ENCODE measurements at regions not wholly inside any gene's neighbourhood (a gene's known extent, or its start where the extent isn't known, plus 50 kb on each side); places are given as distances from the start of the nearest gene placed in this dataset.
"Not testable (repeated sequence)": the region's sequence is repeated elsewhere in the genome, so short reads cannot be mapped to it uniquely, and the experiment has no call there.

- TF ChIP-seq, protein P1, sequence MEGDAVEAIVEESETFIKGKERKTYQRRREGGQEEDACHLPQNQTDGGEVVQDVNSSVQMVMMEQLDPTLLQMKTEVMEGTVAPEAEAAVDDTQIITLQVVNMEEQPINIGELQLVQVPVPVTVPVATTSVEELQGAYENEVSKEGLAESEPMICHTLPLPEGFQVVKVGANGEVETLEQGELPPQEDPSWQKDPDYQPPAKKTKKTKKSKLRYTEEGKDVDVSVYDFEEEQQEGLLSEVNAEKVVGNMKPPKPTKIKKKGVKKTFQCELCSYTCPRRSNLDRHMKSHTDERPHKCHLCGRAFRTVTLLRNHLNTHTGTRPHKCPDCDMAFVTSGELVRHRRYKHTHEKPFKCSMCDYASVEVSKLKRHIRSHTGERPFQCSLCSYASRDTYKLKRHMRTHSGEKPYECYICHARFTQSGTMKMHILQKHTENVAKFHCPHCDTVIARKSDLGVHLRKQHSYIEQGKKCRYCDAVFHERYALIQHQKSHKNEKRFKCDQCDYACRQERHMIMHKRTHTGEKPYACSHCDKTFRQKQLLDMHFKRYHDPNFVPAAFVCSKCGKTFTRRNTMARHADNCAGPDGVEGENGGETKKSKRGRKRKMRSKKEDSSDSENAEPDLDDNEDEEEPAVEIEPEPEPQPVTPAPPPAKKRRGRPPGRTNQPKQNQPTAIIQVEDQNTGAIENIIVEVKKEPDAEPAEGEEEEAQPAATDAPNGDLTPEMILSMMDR (IDR thresholded peaks at IDR 0.05; ENCODE audit: extremely low read depth, missing control alignments): no peak
- no peak for DNase-seq (ENCODE audit: low spot score)
Measured at GRCh38 chr20:28562510-28562898, 2695.0 kb upstream of the DEFB115 start.

GRCh38 chr20:28562899-28563521 is 2694.5 kb upstream of the DEFB115 start:
- DNase-seq (ENCODE audit: low spot score): not testable (repeated sequence)

DNA sequence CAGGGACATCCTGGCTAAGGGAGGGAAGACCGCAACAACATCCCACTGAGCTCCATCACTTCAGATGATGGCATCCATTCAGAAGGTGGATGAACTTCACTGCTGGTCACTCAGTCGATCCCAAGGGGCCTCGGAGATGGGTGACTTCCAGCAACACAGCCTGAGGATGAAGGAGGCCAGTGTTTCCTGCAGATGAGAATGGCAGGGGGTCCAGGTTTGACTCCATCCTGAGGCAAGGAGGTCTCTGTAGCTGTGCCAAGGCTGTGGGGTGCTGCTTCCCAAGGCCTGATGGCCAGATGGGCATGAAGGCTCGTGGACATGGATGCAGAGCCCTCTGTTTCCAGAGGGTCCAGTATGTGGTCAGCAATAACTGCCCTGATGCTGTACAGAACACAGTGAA is 2693.4 kb upstream of the DEFB115 start:
- DNase-seq (ENCODE audit: low spot score): not testable (repeated sequence)

DNA sequence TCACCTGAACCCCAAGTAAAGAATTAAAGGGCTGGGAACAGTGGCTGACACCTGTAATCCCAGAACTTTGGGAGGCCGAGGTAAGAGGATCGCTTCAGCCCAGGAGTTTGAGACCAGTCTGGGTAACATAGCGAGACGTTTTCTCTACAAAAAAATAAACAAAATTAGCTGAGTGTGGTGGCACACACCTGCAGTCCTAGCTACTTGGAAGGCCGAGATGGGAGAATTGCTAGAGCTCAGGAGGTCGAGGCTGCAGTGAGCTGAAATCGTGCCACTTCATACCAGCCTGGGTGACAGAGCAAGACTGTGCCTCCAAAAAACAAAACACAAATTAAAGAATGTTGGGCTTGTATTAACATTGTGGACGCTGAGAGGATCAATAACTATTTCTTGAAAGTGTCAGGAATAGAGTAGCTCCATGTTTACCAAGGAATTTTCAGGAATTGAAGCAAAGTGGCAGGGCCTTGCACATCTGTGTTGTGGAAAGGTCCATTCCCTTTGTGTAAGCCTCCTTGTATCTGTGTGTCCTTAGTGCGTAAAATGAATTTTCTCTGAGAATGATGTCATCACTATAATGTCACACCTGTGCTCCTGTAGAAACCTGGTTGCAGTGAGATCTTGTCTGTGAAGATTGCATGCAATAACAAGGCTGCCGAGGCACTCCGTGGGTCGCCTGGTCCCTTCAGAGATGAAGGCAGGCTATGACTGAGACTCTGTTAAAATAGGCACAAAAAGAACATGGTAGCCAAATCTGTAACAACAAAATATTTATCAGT is 2692.6 kb upstream of the DEFB115 start:
- not testable (repeated sequence) for DNase-seq (ENCODE audit: low spot score)

DNA sequence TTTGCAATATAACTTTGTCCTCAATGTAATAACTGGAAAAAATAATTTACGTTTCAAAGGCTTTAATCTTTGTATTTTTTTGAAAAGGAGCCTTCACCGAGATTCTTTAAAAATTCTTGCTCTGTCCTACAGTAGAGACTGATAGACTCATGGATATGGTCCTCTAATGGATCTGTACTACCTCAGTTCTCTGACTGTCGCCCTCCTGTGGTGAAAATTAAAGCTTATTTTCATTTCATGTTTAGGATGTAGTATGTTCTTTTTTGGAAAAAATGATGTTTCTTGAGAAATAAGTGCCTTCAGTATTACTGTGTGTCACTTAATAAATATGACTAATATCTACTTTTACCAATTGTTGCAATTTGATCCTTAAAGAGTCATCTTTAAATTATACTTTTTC is 2681.5 kb upstream of the DEFB115 start:
- not testable (repeated sequence) for DNase-seq (ENCODE audit: low spot score)

- DNase-seq (ENCODE audit: low spot score): not testable (repeated sequence)
Measured at GRCh38 chr20:28591680-28592079, 2665.8 kb upstream of the DEFB115 start.

DNA sequence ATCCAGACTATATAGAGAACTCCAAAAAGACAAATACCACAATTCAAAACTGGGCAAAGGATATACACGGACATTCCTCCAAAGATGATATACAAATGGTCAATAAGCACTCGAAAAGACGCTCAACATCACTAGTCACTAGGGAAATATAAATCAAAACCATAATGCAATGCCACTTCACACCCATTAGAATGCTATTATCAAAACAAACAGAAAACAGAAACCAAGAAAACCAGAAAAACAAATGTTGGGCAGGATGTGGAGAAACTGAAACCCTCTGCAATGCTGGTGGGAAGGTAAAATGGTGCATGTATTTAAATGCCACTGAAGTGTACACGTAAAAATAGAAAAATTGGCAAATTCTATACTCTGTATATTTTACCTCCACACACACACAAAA is 2664.1 kb upstream of the DEFB115 start:
- DNase-seq (ENCODE audit: low spot score): not testable (repeated sequence)

GRCh38 chr20:28594476-28594875 is 2663.0 kb upstream of the DEFB115 start:
- not testable (repeated sequence) for DNase-seq (ENCODE audit: low spot score)

DNA sequence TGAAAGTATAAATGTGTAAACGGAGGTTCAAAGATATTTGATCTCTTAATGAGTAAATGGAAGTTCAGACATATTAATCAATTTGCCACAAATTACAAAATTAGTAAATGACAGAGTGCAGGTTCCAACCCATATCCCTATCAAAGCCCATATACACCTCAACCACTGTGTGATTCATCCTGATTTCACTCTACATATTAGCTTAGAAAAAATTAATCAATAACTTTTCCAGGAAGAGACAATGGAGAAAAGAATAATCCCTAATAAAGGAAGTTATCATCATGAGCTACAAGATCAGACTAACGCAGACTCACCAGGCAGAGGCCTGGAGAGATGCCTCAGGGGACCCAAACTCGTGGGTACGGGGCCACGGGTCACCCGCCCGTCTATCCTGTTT is 2655.5 kb upstream of the DEFB115 start:
- DNase-seq (ENCODE audit: low spot score): not testable (repeated sequence)

- TF ChIP-seq, protein P1 (IDR thresholded peaks at IDR 0.05; ENCODE audit: extremely low read depth, missing control alignments): peak; percentile 60
- peak; percentile 84 for DNase-seq (ENCODE audit: low spot score)
Measured at GRCh38 chr20:28602403-28603217, 2654.9 kb upstream of the DEFB115 start.

- not testable (repeated sequence) for DNase-seq (ENCODE audit: low spot score)
Measured at GRCh38 chr20:28603218-28603577, 2654.3 kb upstream of the DEFB115 start.

DNA sequence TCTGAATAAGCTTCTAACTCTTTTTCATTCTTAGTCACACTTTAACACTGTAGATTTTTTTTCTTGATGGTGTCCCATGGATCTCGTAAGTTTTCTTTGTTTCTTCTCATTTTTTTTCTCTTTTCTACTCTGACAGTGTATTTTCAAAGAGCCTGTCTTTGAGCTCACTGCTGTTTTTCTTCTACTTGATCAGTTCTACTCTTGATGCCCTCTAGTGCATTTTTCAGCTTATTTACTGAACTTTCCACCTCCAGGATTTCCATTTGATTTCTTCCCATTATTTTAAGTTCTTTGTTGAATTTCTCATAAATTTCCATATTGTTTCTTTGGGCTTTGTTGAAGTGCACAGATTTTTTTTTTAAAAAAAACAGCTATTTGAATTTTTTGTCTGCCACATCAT is 2641.1 kb upstream of the DEFB115 start:
- no peak for DNase-seq (ENCODE audit: low spot score)
- TF ChIP-seq, protein P1 (IDR thresholded peaks at IDR 0.05; ENCODE audit: extremely low read depth, missing control alignments): no peak

DNA sequence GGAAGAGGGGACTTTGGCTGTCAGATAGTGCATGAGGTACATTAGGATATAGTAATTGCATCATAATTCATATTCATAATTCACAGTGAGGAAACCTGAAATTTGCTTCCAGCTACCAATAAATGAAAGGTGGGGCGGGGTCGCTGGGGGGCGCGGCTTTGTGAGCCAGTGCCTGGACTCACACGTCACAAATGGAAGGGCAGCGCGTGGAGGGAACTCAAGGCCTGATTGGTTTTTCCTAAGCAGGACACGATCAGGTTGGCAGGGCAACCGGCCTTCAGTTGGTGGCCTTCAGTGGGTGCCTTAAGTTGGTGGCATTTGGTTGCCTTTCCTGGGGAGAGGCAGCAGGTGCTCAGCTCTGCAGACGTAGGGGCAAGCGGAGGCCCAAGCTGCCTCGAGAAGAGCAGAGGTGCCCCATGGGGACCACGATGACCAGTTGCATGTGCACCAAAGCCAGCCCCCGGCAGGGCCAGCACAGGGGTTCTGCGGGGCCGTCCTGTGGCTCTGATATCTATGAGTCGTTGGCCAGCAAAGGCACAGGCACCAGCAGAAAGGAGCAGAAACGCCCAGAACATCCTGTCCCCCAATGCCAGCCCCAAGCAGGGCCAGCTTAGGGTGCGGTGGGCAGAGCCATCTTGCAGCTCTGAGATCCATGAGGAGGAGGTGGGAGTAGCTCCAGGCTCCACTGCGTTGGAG is 2637.4 kb upstream of the DEFB115 start:
- DNase-seq (ENCODE audit: low spot score): not testable (repeated sequence)

GRCh38 chr20:28625112-28625511 is 2632.4 kb upstream of the DEFB115 start:
- not testable (repeated sequence) for DNase-seq (ENCODE audit: low spot score)

DNA sequence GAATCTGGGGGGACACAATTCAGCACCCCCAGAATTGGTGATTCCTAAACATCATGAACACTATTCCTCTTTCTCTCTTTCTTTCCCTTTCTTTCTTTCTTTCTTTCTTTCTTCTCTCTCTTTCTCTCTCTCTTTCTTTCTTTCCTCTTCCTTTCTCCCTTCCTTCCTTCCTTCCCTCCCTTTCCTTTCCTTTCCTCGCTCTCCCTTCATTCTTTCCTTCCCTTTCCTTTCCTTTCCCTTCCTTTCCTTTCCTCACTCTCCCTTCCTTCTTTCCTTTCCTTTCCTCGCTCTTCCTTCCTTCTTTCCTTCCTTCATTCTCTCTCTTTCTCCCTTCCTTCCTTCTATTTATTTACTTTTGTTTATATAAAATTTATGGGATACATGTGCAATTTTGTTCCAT is 2616.6 kb upstream of the DEFB115 start:
- DNase-seq (ENCODE audit: low spot score): not testable (repeated sequence)
